Endothelial cell of umbilical vein (primary cell): ENCODE measurements at regions not wholly inside any gene's neighbourhood (a gene's known extent, or its start where the extent isn't known, plus 50 kb on each side); places are given as distances from the start of the nearest gene placed in this dataset.
A peak's percentile ranks its signal among the peaks of the same experiment; 100 is the strongest.

Experiments
- BruUV-seq: library from RNA; stranded (reverse); fragments of 400-500 nt; replicated peaks from 2 replicates; lab custom pipeline; 2021; lab: Mats Ljungman, UMichigan
- CTCF ChIA-PET: fragments of 300-600, 350-600 bp; sonication (Branson Sonifier 250); formaldehyde crosslinking; loops from one replicate; lab custom pipeline; 2021; ENCODE audit warnings: antibody characterized with exemption, inconsistent platforms; lab: Charles Lee
- POLR2A ChIA-PET: fragments of 300-600, 350-600 bp; sonication (Branson Sonifier 250); formaldehyde crosslinking; loops from one replicate; lab custom pipeline; 2021; ENCODE audit warnings: antibody characterized with exemption, inconsistent platforms; lab: Charles Lee
- DNase-seq: peaks from one replicate; pipeline ENCODE4 v3.0.0-alpha.2; 2011; ENCODE audit warnings: low read depth, low spot score
- FAIRE-seq: peaks from 2 replicates; lab custom pipeline; 2011; peaks lifted over from hg19 to GRCh38; lab: Jason Lieb, UNC
- H2AFZ ChIP-seq: 2 replicates; pipeline ENCODE4 v1.6.0; 2012; ENCODE audit warnings: low read depth, low read length, control low read depth, inconsistent platforms
- H3K27ac ChIP-seq: 2 replicates; pipeline ENCODE4 v1.5.1; 2011; ENCODE audit warnings: low read depth, mild to moderate bottlenecking, control low read depth, low read length, moderate library complexity; ENCODE audit not compliant: insufficient read depth
- H3K27me3 ChIP-seq, 2 experiments: 2 replicates each; pipeline versions ENCODE4 v1.6.0 to v1.6.1; 2011; ENCODE audit warnings: low read length in 2 of 2, mixed read lengths in 1 of 2; ENCODE audit not compliant: control insufficient read depth in 2 of 2, insufficient read depth in 2 of 2
- H3K36me3 ChIP-seq, 2 experiments: 2 replicates in 1 of 2; 3 replicates in 1 of 2; pipeline ENCODE4 v1.5.1; 2011; ENCODE audit warnings: low read length in 2 of 2, mild to moderate bottlenecking in 1 of 2, moderate library complexity in 1 of 2; ENCODE audit not compliant: control insufficient read depth in 2 of 2, insufficient read depth in 2 of 2; ENCODE audit errors: extremely low read depth in 1 of 2
- H3K4me1 ChIP-seq: 3 replicates; pipeline ENCODE4 v1.5.1; 2011; ENCODE audit warnings: mild to moderate bottlenecking, low read length; ENCODE audit not compliant: control insufficient read depth, insufficient read depth; ENCODE audit errors: extremely low read depth
- H3K4me2 ChIP-seq: 2 replicates; pipeline ENCODE4 v1.6.1; 2011; ENCODE audit warnings: low read length, control low read depth, mixed read lengths; ENCODE audit not compliant: insufficient read depth
- H3K4me3 ChIP-seq, 3 experiments: fragments of 200-600 bp in 1 of 3; sonication (generic), shearing (Covaris generic) in 1 of 3; replicated peaks in 1 of 3; 2 replicates each; pipeline ENCODE4 v1.5.1; 2011 to 2016; ENCODE audit warnings: control low read depth in 3 of 3, low read length in 3 of 3, mild to moderate bottlenecking in 2 of 3, inconsistent platforms in 1 of 3, low read depth in 1 of 3, moderate library complexity in 1 of 3; ENCODE audit not compliant: insufficient read depth in 1 of 3
- H3K79me2 ChIP-seq: 2 replicates; pipeline ENCODE4 v1.6.0; 2012; ENCODE audit warnings: low read length, inconsistent platforms; ENCODE audit not compliant: control insufficient read depth, insufficient read depth
- H3K9ac ChIP-seq: replicated peaks from 2 replicates; pipeline ENCODE3; 2011; ENCODE audit warnings: low read length, control low read depth; ENCODE audit not compliant: insufficient read depth; ENCODE audit errors: extremely low read depth
- H3K9me1 ChIP-seq: replicated peaks from 3 replicates; pipeline ENCODE4 v1.6.0; 2011; ENCODE audit warnings: mild to moderate bottlenecking, low read length; ENCODE audit not compliant: control insufficient read depth, insufficient read depth; ENCODE audit errors: extremely low read depth
- H3K9me3 ChIP-seq: replicated peaks from 2 replicates; pipeline ENCODE4 v1.5.1; 2012; ENCODE audit warnings: low read length, inconsistent platforms; ENCODE audit not compliant: control insufficient read depth, insufficient read depth
- H4K20me1 ChIP-seq: replicated peaks from 2 replicates; pipeline ENCODE3; 2011; ENCODE audit warnings: mild to moderate bottlenecking, low read length; ENCODE audit not compliant: control insufficient read depth, insufficient read depth; ENCODE audit errors: extremely low read depth
- EZH2 ChIP-seq: IDR thresholded peaks from 2 replicates; pipeline ENCODE4 v1.6.1; 2012; ENCODE audit warnings: borderline replicate concordance, low read depth, mild to moderate bottlenecking, moderate library complexity, low read length, inconsistent platforms; ENCODE audit not compliant: severe bottlenecking
- FOS ChIP-seq: IDR thresholded peaks from 2 replicates; pipeline ENCODE4 v1.6.1; 2011; ENCODE audit warnings: mild to moderate bottlenecking, low read length, moderate library complexity, borderline replicate concordance; ENCODE audit not compliant: insufficient read depth
- GATA2 ChIP-seq: IDR thresholded peaks from 2 replicates; pipeline ENCODE4 v1.7.0; 2011; ENCODE audit warnings: low read depth, mild to moderate bottlenecking, moderate library complexity, mixed read lengths, low read length; ENCODE audit not compliant: insufficient read length, insufficient read depth
- JUN ChIP-seq: IDR thresholded peaks from 2 replicates; pipeline ENCODE4 v1.6.1; 2011; ENCODE audit warnings: borderline replicate concordance, low read depth; ENCODE audit not compliant: insufficient read length, insufficient read depth
- MYC ChIP-seq: IDR thresholded peaks from one replicate; pipeline ENCODE4 v1.6.1; 2011; ENCODE audit warnings: mild to moderate bottlenecking, low read depth, low read length
- POLR2A ChIP-seq: IDR thresholded peaks from 2 replicates; pipeline ENCODE4 v1.6.1; 2012; ENCODE audit warnings: low read depth, mild to moderate bottlenecking, control low read depth, low read length
- POLR2AphosphoS5 ChIP-seq: IDR thresholded peaks from 2 replicates; pipeline ENCODE4 v1.6.1; 2012; ENCODE audit warnings: low read depth, mild to moderate bottlenecking, control low read depth, low read length, moderate library complexity; ENCODE audit not compliant: insufficient read depth
- dilution Hi-C: fragments of 300-500 bp; cut with MboI; formaldehyde crosslinking; loops from one replicate; pipeline ENCODE4 v1.15.0; 2019; ENCODE audit warnings: low sequenced_read_pairs; ENCODE audit not compliant: extremely low pct_ligation_motif_present
- intact Hi-C: fragments of 100-400 bp; cut with micrococcal nuclease; formaldehyde crosslinking; loops from one replicate; pipeline ENCODE4 v1.10.0; 2022
- TF ChIP-seq, protein P1 (sequence below): IDR thresholded peaks from 2 replicates; pipeline ENCODE4 v1.6.1; 2011; ENCODE audit not compliant: insufficient read depth, insufficient read length
- TF ChIP-seq, protein P2 (sequence below), 2 donors: IDR thresholded peaks; 1 replicate in 1 of 2; 2 replicates in 1 of 2; pipeline ENCODE4 v1.5.1; 2011; ENCODE audit warnings: low read length in 2 of 2, mild to moderate bottlenecking in 2 of 2, moderate library complexity in 2 of 2, control low read depth in 1 of 2, inconsistent platforms in 1 of 2, low read depth in 1 of 2; ENCODE audit not compliant: insufficient read depth in 1 of 2; ENCODE audit errors: extremely low read depth in 1 of 2

DNA sequence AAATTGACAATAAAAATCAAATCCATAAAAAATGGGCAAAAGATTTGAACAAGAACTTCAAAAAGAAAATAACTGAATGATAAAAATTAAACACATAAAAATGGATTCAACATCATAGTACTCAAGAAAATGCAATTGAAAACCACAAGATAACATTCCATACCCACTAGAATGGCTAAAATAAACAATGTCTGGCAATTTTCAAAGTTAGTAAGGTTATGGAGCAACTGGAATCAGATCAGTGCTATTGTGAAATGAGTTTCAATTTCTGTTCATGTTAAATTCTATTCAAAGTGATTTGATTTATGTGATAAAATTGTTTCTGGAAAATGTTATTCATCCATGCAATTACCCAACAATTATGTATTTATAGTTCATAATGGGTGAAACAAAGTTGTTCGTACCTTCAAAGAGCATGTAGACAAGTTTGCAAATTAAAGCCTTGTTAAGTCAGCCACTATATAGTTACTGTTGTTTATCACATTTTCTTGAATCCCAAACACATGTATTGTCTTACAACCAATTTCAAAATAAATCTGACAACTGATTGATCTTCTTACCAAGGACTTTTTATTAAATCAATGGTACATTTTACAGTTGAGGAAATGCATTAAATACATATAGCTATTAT is 151.5 kb upstream of the CENPW start:
- intact Hi-C loops = no loop called here
- H2AFZ ChIP-seq = no peak overlapping the region
- no peak overlapping the region for H3K9ac ChIP-seq
- H3K36me3 ChIP-seq = no peaks in the 10 kb centered on the region
- DNase-seq = peak; percentile 6
- H3K4me2 ChIP-seq = no peak overlapping the region
- dilution Hi-C loops = no loop called here
- ChIA-PET CTCF (interaction anchor here (1.9 to 2.5 kb wide), 2 partner anchors 11 to 12 kb away, joined by 6 to 11 read pairs; no protein-coding TSS in a partner anchor), POLR2A (no interaction called here)
- H3K9me3 ChIP-seq = no peaks in the 10 kb centered on the region
- no peak for FAIRE-seq
- TF ChIP-seq, protein P1, sequence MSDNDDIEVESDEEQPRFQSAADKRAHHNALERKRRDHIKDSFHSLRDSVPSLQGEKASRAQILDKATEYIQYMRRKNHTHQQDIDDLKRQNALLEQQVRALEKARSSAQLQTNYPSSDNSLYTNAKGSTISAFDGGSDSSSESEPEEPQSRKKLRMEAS = no peak
- TF ChIP-seq GATA2 (no peak), POLR2A (no peak)
- no peaks in the 10 kb centered on the region for H3K27me3 ChIP-seq
- no peak overlapping the region for H3K4me3 ChIP-seq
- no peaks in the 10 kb centered on the region for H3K79me2 ChIP-seq
- no peaks in the 10 kb centered on the region for H3K9me1 ChIP-seq
- BruUV-seq = no TSS peak
- no peaks in the 10 kb centered on the region for H4K20me1 ChIP-seq
- H3K27ac ChIP-seq = no peak overlapping the region
- H3K4me1 ChIP-seq = no peaks in the 10 kb centered on the region

DNA sequence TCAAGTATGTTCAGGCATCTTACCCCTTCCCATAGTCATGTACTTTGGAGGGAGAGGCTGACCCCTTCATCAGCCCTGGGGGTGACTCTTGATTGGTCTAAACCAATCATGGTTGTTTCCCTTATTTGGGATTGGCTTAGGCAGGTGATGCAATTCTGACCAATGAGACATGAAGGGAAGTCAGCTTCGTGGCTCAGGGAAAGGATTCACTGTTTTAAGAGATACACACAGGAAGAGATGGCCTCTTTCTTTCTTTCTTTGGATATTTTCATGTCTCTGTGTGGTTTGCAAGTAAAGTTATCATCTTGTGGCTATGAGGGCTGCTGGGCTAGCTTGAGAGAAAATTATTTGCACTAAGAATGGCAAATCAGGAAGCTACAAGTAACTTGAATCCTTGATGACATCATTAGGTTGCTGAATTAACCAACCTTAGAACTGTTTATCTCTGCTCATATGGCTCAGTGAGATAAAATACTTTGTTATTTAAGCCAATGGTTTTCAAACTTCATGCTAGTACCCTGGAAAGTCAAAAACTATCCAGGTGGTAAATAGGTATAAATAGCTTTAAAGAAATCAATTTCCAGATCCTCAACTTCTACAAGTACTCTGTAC is 144.2 kb upstream of the CENPW start:
- Histone ChIP-seq H3K9ac (no peak overlapping the region), H3K9me1 (no peaks in the 10 kb centered on the region), H3K79me2 (no peaks in the 10 kb centered on the region), H3K36me3 (no peaks in the 10 kb centered on the region), H3K4me2 (no peak overlapping the region), H2AFZ (no peak overlapping the region), H3K9me3 (no peaks in the 10 kb centered on the region), H4K20me1 (no peaks in the 10 kb centered on the region), H3K27me3 (no peaks in the 10 kb centered on the region), H3K27ac (no peak overlapping the region), H3K4me1 (no peaks in the 10 kb centered on the region), H3K4me3 (no peak overlapping the region)
- intact Hi-C loops = no loop called here
- dilution Hi-C loops = no loop called here
- FAIRE-seq (no peak), DNase-seq (no peak)
- CTCF ChIA-PET = interaction anchor here (0.6 to 1.5 kb wide), 4 partner anchors 9 to 553 kb away, joined by 3 to 4 read pairs (median 4); no protein-coding TSS in a partner anchor
- POLR2A ChIA-PET = no interaction called here
- no TSS peak for BruUV-seq
- TF ChIP-seq FOS = no peak
- TF ChIP-seq, protein P2, sequence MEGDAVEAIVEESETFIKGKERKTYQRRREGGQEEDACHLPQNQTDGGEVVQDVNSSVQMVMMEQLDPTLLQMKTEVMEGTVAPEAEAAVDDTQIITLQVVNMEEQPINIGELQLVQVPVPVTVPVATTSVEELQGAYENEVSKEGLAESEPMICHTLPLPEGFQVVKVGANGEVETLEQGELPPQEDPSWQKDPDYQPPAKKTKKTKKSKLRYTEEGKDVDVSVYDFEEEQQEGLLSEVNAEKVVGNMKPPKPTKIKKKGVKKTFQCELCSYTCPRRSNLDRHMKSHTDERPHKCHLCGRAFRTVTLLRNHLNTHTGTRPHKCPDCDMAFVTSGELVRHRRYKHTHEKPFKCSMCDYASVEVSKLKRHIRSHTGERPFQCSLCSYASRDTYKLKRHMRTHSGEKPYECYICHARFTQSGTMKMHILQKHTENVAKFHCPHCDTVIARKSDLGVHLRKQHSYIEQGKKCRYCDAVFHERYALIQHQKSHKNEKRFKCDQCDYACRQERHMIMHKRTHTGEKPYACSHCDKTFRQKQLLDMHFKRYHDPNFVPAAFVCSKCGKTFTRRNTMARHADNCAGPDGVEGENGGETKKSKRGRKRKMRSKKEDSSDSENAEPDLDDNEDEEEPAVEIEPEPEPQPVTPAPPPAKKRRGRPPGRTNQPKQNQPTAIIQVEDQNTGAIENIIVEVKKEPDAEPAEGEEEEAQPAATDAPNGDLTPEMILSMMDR (IDR thresholded peaks at IDR 0.05; ENCODE audit: extremely low read depth in 1 of 2, insufficient read depth in 1 of 2, low read depth in 1 of 2, low read length in 2 of 2) = no peak
- TF ChIP-seq JUN = no peak
- TF ChIP-seq POLR2AphosphoS5 = no peak
- TF ChIP-seq, protein P1 = no peak
- no peak for TF ChIP-seq GATA2
- no peak for TF ChIP-seq POLR2A
- no peak for TF ChIP-seq EZH2
- TF ChIP-seq MYC = no peak
